ENCODE measurements at regions not wholly inside any gene's neighbourhood (a gene's known extent, or its start where the extent isn't known, plus 50 kb on each side); places are given as distances from the start of the nearest gene placed in this dataset.

DNA sequence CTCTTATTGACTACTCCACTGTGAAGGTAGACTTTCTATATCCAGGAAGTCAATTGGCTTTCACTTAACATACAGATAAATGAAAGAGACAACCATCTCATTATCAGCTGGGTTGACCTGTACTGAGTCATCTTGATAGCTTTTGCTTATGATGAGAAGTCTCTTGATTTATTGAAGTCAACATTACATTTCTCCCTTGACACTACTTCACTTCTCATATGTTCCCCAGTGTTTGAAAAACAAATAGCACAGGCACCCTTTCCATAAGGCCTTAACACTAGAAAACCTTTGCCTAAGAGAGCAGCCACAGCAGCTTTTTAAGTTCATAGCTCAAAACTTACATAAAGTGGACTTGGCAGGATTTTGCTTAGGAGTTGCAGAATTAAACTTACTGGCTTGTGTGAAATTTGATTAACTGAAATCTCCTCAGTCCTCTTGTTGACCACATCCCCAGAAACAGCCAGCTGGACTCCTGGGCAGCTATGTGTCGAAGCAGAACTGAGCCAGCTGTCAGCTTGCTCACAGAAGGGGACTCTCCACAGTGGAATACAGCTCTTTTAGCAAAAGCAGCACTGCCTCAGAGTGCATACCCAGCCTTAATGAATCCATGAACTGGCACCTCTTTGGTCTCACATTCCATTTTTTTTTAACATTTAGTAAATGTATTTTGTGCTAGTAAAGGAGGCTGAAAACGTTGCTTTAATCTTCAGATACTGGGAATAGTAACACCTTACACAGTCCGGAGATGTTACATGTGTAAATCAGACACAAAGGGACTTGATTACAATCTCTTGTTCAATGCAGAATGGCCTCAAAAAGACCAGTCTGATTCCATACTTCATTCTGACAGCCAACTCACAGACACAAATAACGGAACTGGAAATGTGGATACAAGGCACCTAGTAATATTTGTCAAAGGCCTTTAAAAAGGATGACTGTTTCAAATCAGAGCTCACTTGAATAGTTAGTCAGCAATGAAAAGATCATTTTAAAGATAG is 1532.7 kb downstream of the HACE1 start:
- no peak for TF ChIP-seq HDAC6 (IDR thresholded peaks at IDR 0.05; ENCODE audit: low read depth, low read length)
- TF ChIP-seq, protein P1, sequence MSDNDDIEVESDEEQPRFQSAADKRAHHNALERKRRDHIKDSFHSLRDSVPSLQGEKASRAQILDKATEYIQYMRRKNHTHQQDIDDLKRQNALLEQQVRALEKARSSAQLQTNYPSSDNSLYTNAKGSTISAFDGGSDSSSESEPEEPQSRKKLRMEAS (IDR thresholded peaks at IDR 0.05): no peak
- no peak for TF ChIP-seq ZNF274 (IDR thresholded peaks at IDR 0.05; ENCODE audit: borderline replicate concordance, extremely low read depth, low read length)
- TF ChIP-seq, protein P2, sequence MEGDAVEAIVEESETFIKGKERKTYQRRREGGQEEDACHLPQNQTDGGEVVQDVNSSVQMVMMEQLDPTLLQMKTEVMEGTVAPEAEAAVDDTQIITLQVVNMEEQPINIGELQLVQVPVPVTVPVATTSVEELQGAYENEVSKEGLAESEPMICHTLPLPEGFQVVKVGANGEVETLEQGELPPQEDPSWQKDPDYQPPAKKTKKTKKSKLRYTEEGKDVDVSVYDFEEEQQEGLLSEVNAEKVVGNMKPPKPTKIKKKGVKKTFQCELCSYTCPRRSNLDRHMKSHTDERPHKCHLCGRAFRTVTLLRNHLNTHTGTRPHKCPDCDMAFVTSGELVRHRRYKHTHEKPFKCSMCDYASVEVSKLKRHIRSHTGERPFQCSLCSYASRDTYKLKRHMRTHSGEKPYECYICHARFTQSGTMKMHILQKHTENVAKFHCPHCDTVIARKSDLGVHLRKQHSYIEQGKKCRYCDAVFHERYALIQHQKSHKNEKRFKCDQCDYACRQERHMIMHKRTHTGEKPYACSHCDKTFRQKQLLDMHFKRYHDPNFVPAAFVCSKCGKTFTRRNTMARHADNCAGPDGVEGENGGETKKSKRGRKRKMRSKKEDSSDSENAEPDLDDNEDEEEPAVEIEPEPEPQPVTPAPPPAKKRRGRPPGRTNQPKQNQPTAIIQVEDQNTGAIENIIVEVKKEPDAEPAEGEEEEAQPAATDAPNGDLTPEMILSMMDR (IDR thresholded peaks at IDR 0.05; ENCODE audit: control extremely low read depth in 1 of 3, insufficient read depth in 1 of 3, low read depth in 1 of 3, low read length in 3 of 3): no peak

All from H1 (cell line).